ENCODE measurements at regions not wholly inside any gene's neighbourhood (a gene's known extent, or its start where the extent isn't known, plus 50 kb on each side); places are given as distances from the start of the nearest gene placed in this dataset.

GRCh38 chr9:25412646-25413045 is 265.6 kb downstream of the TUSC1 start:
- no TSS peak for BruUV-seq (replicated peaks)
- intact Hi-C loops (cut with micrococcal nuclease): no loop called here
- no peaks in the 10 kb centered on the region for H3K36me3 ChIP-seq (ENCODE audit: low read depth, low read length)
- no peak overlapping the region for H3K27ac ChIP-seq (ENCODE audit: low read length)
- DNase-seq (no peak), ATAC-seq (no peak)
- H2AFZ ChIP-seq (ENCODE audit: low read length): no peak overlapping the region
- TF ChIP-seq CTCF (conservative IDR thresholded peaks at IDR 0.05; ENCODE audit: low read depth, low read length) (no peak), EZH2 (IDR thresholded peaks at IDR 0.05; ENCODE audit: low read length, unreplicated experiment) (no peak), EZH2phosphoT487 (IDR thresholded peaks at IDR 0.05; ENCODE audit: borderline replicate concordance, low read length) (no peak)
- no peaks in the 10 kb centered on the region for H3K4me1 ChIP-seq (ENCODE audit: insufficient read depth, low read length)
- H3K27me3 ChIP-seq (ENCODE audit: low read length): no peaks in the 10 kb centered on the region
- H3K9ac ChIP-seq (ENCODE audit: low read length): no peak overlapping the region
- ChIA-PET POLR2A (ENCODE audit: unreplicated experiment) (no interaction called here), CTCF (no interaction called here)
- H3K79me2 ChIP-seq (ENCODE audit: low read length): no peaks in the 10 kb centered on the region
- no peak overlapping the region for H3K4me2 ChIP-seq (ENCODE audit: low read length)
- no peaks in the 10 kb centered on the region for H3F3A ChIP-seq (ENCODE audit: low read length, unreplicated experiment)
- no peak overlapping the region for H3K4me3 ChIP-seq (ENCODE audit: low read length)
- no peaks in the 10 kb centered on the region for H4K20me1 ChIP-seq (ENCODE audit: low read length)
- H3K9me3 ChIP-seq (ENCODE audit: low read length): no peaks in the 10 kb centered on the region
- no peaks in the 10 kb centered on the region for H3K9me2 ChIP-seq (replicated peaks; ENCODE audit: low read length)

DNA sequence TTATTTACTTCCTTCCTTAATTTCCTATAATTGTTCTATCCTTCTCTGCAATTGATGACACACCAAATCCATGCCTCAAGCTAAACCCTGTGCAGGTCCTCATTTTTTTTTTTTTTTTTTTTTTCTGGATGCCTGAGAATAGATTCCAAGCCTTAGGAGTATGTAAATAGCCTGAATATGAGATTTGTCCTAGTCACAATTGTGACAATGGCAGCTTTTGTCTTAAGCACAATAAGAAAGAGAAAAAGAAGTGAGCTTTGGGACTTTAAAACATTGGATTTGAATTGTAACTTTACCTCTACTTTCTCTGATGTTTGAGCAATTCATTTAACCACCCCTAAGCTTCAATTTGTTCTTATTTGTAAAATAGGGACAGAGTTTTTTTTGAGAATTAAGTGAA is 280.5 kb downstream of the TUSC1 start:
- Histone ChIP-seq H3K4me3 (ENCODE audit: low read length) (no peak overlapping the region), H3K27ac (ENCODE audit: low read length) (no peak overlapping the region), H3K9me3 (ENCODE audit: low read length) (no peaks in the 10 kb centered on the region), H3K36me3 (ENCODE audit: low read depth, low read length) (no peaks in the 10 kb centered on the region), H3K9ac (ENCODE audit: low read length) (no peak overlapping the region), H3K4me2 (ENCODE audit: low read length) (no peak overlapping the region), H2AFZ (ENCODE audit: low read length) (no peak overlapping the region), H3K4me1 (ENCODE audit: insufficient read depth, low read length) (no peaks in the 10 kb centered on the region), H3K27me3 (ENCODE audit: low read length) (no peaks in the 10 kb centered on the region), H3K79me2 (ENCODE audit: low read length) (no peaks in the 10 kb centered on the region), H3K9me2 (replicated peaks; ENCODE audit: low read length) (no peaks in the 10 kb centered on the region), H4K20me1 (ENCODE audit: low read length) (no peaks in the 10 kb centered on the region), H3F3A (ENCODE audit: low read length, unreplicated experiment) (no peaks in the 10 kb centered on the region)
- TF ChIP-seq EZH2phosphoT487 (IDR thresholded peaks at IDR 0.05; ENCODE audit: borderline replicate concordance, low read length): no peak
- TF ChIP-seq EZH2 (IDR thresholded peaks at IDR 0.05; ENCODE audit: low read length, unreplicated experiment): no peak
- TF ChIP-seq CTCF (conservative IDR thresholded peaks at IDR 0.05; ENCODE audit: low read depth, low read length): no peak
- no TSS peak for BruUV-seq (replicated peaks)
- DNase-seq (no peak), ATAC-seq (no peak)
- intact Hi-C loops (cut with micrococcal nuclease): no loop called here
- CTCF ChIA-PET: no interaction called here
- POLR2A ChIA-PET (ENCODE audit: unreplicated experiment): interaction anchor here (0.6 to 0.7 kb wide), 2 partner anchors 77 to 201 kb away, joined by 3 to 5 read pairs; no protein-coding TSS in a partner anchor

- H3K4me1 ChIP-seq (ENCODE audit: insufficient read depth, low read length): no peaks in the 10 kb centered on the region
- no peak overlapping the region for H2AFZ ChIP-seq (ENCODE audit: low read length)
- H3K4me2 ChIP-seq (ENCODE audit: low read length): no peak overlapping the region
- no peaks in the 10 kb centered on the region for H3K79me2 ChIP-seq (ENCODE audit: low read length)
- H3K4me3 ChIP-seq (ENCODE audit: low read length): no peak overlapping the region
- no peaks in the 10 kb centered on the region for H3K9me3 ChIP-seq (ENCODE audit: low read length)
- ATAC-seq: no peak
- TF ChIP-seq EZH2phosphoT487 (IDR thresholded peaks at IDR 0.05; ENCODE audit: borderline replicate concordance, low read length): no peak
- no peak for TF ChIP-seq EZH2 (IDR thresholded peaks at IDR 0.05; ENCODE audit: low read length, unreplicated experiment)
- no peak for TF ChIP-seq CTCF (conservative IDR thresholded peaks at IDR 0.05; ENCODE audit: low read depth, low read length)
- BruUV-seq (replicated peaks): no TSS peak
- ChIA-PET CTCF (no interaction called here), POLR2A (ENCODE audit: unreplicated experiment) (no interaction called here)
- H3K9ac ChIP-seq (ENCODE audit: low read length): no peak overlapping the region
- H3K27me3 ChIP-seq (ENCODE audit: low read length): no peaks in the 10 kb centered on the region
- H4K20me1 ChIP-seq (ENCODE audit: low read length): no peaks in the 10 kb centered on the region
- H3K36me3 ChIP-seq (ENCODE audit: low read depth, low read length): no peaks in the 10 kb centered on the region
- H3K9me2 ChIP-seq (replicated peaks; ENCODE audit: low read length): no peaks in the 10 kb centered on the region
- no peaks in the 10 kb centered on the region for H3F3A ChIP-seq (ENCODE audit: low read length, unreplicated experiment)
- no peak for DNase-seq
- no peak overlapping the region for H3K27ac ChIP-seq (ENCODE audit: low read length)
- intact Hi-C loops (cut with micrococcal nuclease): no loop called here
These were observed 281.4 kb downstream of the TUSC1 start for GRCh38 chr9:25396828-25397227.

All from PC-3 (cell line).